Tongue (tissue), 1 donor: ENCODE measurements at regions not wholly inside any gene's neighbourhood (a gene's known extent, or its start where the extent isn't known, plus 50 kb on each side); places are given as distances from the start of the nearest gene placed in this dataset.

ENCODE experiments used
- DNase-seq: peaks from one replicate; pipeline ENCODE4 v3.0.0-alpha.2; 2015

- DNase-seq, result no peak
Measured at GRCh38 chr3:70840106-70840870, 527.9 kb upstream of the MDFIC2 start.

- DNase-seq, result no peak
Measured at GRCh38 chr3:70833239-70833960, 521.0 kb upstream of the MDFIC2 start.

DNA sequence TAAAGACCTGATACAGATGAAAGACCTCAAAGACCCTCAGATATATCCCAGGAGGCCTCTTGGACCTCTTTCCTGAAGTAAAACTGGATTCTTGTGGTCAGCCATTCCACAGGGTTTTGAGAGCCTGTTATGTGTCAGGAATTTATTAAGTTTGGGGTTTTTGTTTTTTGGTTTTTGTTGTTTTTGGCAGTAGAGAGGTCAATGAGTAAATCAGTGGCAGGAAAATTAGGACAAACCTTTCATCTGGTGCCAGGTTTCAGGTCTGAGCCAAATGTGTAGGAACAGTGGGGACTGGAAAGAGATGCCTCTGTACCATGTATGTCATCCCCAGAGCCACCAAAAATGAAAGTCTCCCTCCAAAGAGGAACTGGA lies 520.4 kb upstream of the MDFIC2 start:
- DNase-seq, result no peak

DNA sequence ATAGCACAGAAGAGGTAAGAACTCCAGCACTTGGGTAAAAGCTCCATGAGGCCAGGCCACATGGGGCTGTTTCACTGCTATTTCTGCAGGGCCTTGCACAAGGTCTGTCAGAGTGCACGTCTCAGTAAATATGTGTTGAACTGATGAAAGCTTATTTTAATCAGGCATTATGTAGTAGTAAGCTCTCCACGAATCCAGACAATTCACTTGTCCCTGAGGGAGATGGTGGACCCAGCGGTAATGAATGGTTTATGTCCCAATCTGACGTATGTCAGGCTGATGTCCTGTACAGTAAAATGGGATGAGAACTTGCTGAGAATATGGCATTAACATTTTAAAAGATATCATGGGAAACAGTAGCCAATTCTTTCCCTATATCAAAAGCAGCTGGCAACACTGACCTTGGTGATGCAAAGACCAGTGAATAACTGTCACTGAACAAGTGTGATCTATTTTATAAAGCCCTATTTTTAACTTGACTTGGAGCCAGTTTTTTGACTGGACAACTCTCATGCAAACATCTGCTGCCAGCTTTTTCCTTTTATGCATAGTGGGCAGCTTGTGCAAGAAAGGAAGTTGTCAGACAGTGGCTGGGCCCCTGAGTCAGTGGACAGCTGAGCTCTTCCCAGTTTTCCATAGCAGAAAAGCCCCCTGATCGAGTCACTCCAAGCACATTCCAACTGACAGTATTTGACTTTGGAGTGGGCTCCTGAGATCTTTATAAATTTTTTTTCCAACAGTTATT lies 519.8 kb upstream of the MDFIC2 start:
- DNase-seq, result peak; percentile 75

- DNase-seq, result no peak
Measured at GRCh38 chr3:70829092-70829491, 516.7 kb upstream of the MDFIC2 start.

GRCh38 chr3:70824773-70825172 lies 512.3 kb upstream of the MDFIC2 start:
- DNase-seq, result peak; percentile 56

GRCh38 chr3:70824078-70824477 lies 511.6 kb upstream of the MDFIC2 start:
- DNase-seq, result peak; percentile 15

DNA sequence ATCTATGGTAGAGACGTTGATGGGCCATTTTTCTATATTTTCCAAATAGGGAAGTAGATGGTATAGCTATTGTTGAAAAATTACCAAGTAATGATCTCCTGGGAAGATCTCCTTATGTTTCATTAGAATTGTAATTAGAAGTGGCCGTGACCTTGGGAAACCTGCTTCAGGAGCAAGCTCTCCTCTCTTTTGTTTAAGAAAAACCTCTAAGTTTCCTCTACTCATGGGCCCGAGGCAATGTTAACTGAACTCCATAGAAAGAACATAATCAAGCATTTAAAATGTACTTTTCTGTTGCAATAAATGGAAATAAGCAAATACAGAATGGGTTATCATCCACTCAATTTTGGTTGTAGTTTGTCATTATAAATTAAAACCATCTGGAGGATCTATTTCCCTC lies 511.2 kb upstream of the MDFIC2 start:
- no peak for DNase-seq

- peak; percentile 20 for DNase-seq
Measured at GRCh38 chr3:70822669-70823068, 510.2 kb upstream of the MDFIC2 start.

DNA sequence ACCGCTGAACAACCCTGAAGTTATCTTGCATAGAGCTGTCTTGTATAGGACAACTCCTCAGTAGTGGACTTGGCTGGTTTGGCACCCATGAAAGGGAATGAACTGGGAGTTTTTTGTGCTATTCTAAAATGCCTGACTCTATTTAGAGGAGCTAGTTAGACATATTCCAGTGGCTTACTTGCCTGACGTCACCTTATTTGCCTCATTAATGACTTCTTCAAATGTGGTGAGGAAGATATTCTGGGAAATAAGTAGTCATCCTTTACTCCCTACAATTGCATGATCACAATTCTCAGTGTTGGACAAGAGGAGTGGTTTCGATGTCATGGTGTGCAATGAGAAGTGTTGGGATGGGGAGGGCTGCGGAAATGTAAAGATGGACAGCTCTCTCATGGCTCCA lies 509.2 kb upstream of the MDFIC2 start:
- no peak for DNase-seq

DNA sequence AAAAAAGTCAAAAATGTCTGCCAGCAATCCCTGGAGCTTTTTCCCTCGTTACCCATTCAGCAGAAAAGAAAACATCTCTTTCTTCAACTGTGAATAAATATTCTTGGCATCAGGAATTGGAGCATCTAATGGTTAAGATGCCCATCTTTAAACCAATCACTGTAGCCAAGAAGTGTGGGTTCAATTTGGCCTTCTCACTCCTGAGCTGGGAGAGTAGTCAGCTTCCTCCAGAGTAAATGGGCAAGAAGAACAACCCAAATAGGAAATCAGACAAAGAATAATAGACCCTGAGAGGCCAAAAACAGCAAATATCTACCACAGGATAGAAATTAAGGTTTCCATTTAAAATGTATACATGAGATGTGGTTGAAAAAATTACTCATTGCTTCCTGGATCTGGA lies 508.0 kb upstream of the MDFIC2 start:
- DNase-seq, result no peak

- no peak for DNase-seq
Measured at GRCh38 chr3:70818145-70818544, 505.7 kb upstream of the MDFIC2 start.

GRCh38 chr3:70816346-70816745 lies 503.9 kb upstream of the MDFIC2 start:
- DNase-seq, result no peak

DNA sequence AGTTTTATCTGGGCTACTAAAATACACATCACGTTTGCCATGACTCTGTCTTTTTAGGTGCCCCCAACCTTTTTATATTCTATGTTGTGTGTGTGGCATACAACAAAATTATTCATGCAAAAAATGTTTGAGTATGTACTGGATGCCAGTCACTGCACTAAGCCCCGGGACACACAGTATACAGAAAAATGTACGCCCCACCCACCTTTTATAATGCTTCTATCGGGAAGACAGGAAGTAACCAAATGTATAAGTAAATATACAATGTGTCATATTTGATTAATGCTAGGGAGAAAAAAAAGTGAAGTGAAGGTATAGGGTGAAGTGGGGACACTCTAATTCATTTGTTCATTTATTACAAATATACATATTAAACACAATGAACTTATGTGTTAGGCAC lies 503.4 kb upstream of the MDFIC2 start:
- DNase-seq, result no peak

DNA sequence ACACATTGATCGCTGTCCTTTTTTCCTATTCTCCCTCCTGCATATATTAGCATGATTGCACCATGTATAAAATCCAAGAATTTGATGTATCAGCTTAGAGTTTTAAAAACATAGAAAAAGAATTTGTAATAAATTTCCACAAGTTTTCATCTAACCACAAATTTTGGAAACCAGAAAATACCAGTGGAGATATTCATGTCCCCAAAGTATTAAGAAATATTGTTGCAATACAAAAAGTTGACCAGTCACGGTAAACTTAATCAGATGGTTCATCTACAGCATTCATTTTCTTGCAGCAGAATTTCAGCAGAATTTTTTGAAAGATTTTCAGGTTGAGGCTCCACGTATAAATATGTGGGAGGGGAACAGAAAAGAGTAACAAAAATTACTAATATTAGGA lies 500.9 kb upstream of the MDFIC2 start:
- no peak for DNase-seq

- peak; percentile 62 for DNase-seq
Measured at GRCh38 chr3:70811880-70812279, 499.4 kb upstream of the MDFIC2 start.

GRCh38 chr3:70808881-70809280 lies 496.4 kb upstream of the MDFIC2 start:
- no peak for DNase-seq

GRCh38 chr3:70806556-70806955 lies 494.1 kb upstream of the MDFIC2 start:
- DNase-seq, result no peak

DNA sequence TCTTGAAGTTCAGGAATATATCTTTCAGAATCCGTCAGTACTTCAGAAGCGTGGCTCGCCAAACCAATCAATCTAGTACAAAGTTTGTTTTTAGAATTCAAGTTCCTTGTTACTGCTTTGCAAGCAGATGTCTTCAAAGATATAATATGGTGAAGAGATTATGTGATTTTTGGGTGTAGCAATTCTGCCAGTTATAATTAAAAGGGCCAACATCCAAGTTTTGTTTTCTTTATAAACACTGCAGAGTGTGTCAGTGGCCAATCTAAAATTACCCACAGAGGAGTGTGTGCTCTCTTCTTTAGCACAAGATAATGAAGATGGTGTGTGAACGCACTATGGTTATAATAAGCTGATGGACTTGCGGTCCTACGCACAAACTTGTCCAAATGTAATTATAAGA lies 493.6 kb upstream of the MDFIC2 start:
- no peak for DNase-seq

GRCh38 chr3:70805061-70805889 lies 492.8 kb upstream of the MDFIC2 start:
- DNase-seq, result peak; percentile 41

DNA sequence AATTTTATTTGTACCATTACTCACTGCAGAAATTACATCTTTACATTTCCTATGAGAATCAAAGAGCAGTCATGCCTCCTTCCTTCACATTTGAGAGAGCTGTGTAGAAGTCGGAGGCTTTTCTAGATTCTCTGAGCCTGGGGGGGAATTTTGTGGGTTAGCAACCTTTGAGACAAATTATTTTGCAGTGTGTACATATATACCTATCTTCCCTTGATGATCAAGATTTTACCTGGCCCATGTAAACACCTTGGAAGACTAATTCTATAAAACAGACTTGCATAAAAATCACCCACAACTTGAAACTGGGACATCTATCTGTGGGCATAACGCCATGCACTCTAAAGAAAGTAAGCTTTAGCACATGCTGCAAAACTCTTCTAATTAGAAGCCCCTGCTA lies 491.5 kb upstream of the MDFIC2 start:
- DNase-seq, result no peak

- no peak for DNase-seq
Measured at GRCh38 chr3:70803319-70803718, 490.9 kb upstream of the MDFIC2 start.
